ENCODE measurements at regions not wholly inside any gene's neighbourhood (a gene's known extent, or its start where the extent isn't known, plus 50 kb on each side); places are given as distances from the start of the nearest gene placed in this dataset.

DNA sequence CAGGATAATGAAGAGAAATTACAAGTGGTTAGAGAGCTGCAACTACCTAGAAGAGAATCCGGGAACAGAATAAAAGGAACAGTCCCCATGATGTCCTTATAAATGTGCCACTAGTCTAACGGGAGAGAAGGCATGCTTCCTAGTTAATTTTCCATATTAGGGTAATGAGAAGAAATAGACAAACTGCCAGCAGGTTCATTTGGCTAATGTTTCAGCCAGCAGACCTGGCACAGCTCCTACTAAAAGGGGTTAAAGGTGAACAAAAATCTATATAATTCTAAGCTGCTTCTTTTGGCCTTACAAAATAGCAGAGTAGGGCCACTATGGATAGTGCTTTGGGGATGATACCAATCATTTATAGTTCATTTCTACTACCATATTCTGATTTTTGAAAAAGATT, 845.3 kb upstream of the GCFC2 start:
- H3K27ac ChIP-seq (ENCODE audit: low read length): no peak overlapping the region
- no peak for DNase-seq
- no peaks in the 10 kb centered on the region for H3K27me3 ChIP-seq (ENCODE audit: low read length)
- ATAC-seq: no peak
- TF ChIP-seq CTCF (conservative IDR thresholded peaks at IDR 0.05; ENCODE audit: low read depth, low read length) (no peak), EZH2 (IDR thresholded peaks at IDR 0.05; ENCODE audit: low read length, unreplicated experiment) (no peak), EZH2phosphoT487 (IDR thresholded peaks at IDR 0.05; ENCODE audit: borderline replicate concordance, low read length) (no peak)
- ChIA-PET POLR2A (ENCODE audit: unreplicated experiment) (no interaction called here), CTCF (no interaction called here)
- no TSS peak for BruUV-seq (replicated peaks)
- no peak overlapping the region for H3K4me2 ChIP-seq (ENCODE audit: low read length)
- no peak overlapping the region for H3K4me3 ChIP-seq (ENCODE audit: low read length)
- intact Hi-C loops (cut with micrococcal nuclease): no loop called here
- no peaks in the 10 kb centered on the region for H4K20me1 ChIP-seq (ENCODE audit: low read length)
- H3K9me2 ChIP-seq (replicated peaks; ENCODE audit: low read length): no peaks in the 10 kb centered on the region
- H3K79me2 ChIP-seq (ENCODE audit: low read length): no peaks in the 10 kb centered on the region
- no peaks in the 10 kb centered on the region for H3K4me1 ChIP-seq (ENCODE audit: insufficient read depth, low read length)
- no peaks in the 10 kb centered on the region for H3F3A ChIP-seq (ENCODE audit: low read length, unreplicated experiment)
- H3K36me3 ChIP-seq (ENCODE audit: low read depth, low read length): no peaks in the 10 kb centered on the region
- H3K9ac ChIP-seq (ENCODE audit: low read length): no peak overlapping the region
- 0 out of 2 replicates have a peak, but pooled peaks cover 6% of the 10 kb centered on the region for H3K9me3 ChIP-seq (ENCODE audit: low read length)
- no peak overlapping the region for H2AFZ ChIP-seq (ENCODE audit: low read length)

DNA sequence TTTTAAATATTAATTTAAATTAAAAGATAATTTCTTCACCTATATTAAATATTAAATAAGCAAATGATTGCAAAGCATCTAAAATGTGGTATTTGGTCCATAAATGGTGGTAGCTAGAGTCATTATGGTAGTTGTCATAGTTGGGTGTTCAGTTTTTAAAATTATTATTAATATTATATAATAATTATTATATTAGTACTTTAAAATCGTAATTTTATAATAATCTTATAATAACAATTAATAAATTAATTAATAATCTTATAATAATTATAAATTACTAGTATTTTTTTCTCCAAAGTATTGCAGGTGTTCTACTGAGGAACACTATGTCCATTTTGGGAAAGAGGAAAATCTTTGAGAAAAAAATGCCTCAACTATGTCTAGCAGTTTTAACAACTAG, 835.5 kb upstream of the GCFC2 start:
- H3K27me3 ChIP-seq (ENCODE audit: low read length): no peaks in the 10 kb centered on the region

GRCh38 chr2:76544901-76545300, 834.2 kb upstream of the GCFC2 start:
- POLR2A ChIA-PET (ENCODE audit: unreplicated experiment): no interaction called here
- H3K4me2 ChIP-seq (ENCODE audit: low read length): no peak overlapping the region
- no peak overlapping the region for H3K9ac ChIP-seq (ENCODE audit: low read length)
- no peak overlapping the region for H3K27ac ChIP-seq (ENCODE audit: low read length)
- H3K9me2 ChIP-seq (replicated peaks; ENCODE audit: low read length): no peaks in the 10 kb centered on the region
- intact Hi-C loops (cut with micrococcal nuclease): no loop called here
- H3K79me2 ChIP-seq (ENCODE audit: low read length): no peaks in the 10 kb centered on the region
- BruUV-seq (replicated peaks): no TSS peak
- no peaks in the 10 kb centered on the region for H4K20me1 ChIP-seq (ENCODE audit: low read length)
- H3K36me3 ChIP-seq (ENCODE audit: low read depth, low read length): no peaks in the 10 kb centered on the region
- CTCF ChIA-PET: no interaction called here
- no peaks in the 10 kb centered on the region for H3K27me3 ChIP-seq (ENCODE audit: low read length)
- H3F3A ChIP-seq (ENCODE audit: low read length, unreplicated experiment): no peaks in the 10 kb centered on the region
- TF ChIP-seq EZH2 (IDR thresholded peaks at IDR 0.05; ENCODE audit: low read length, unreplicated experiment) (no peak), CTCF (conservative IDR thresholded peaks at IDR 0.05; ENCODE audit: low read depth, low read length) (no peak), EZH2phosphoT487 (IDR thresholded peaks at IDR 0.05; ENCODE audit: borderline replicate concordance, low read length) (no peak)
- DNase-seq (no peak), ATAC-seq (no peak)
- no peak overlapping the region for H3K4me3 ChIP-seq (ENCODE audit: low read length)
- no peaks in the 10 kb centered on the region for H3K4me1 ChIP-seq (ENCODE audit: insufficient read depth, low read length)
- H3K9me3 ChIP-seq (ENCODE audit: low read length): 0 out of 2 replicates have a peak, but pooled peaks cover 5% of the 10 kb centered on the region
- H2AFZ ChIP-seq (ENCODE audit: low read length): no peak overlapping the region

More for the DNA sequence above, 835.5 kb upstream of the GCFC2 start:
- no peak overlapping the region for H3K27ac ChIP-seq (ENCODE audit: low read length)
- H3K4me3 ChIP-seq (ENCODE audit: low read length): no peak overlapping the region
- H3K79me2 ChIP-seq (ENCODE audit: low read length): no peaks in the 10 kb centered on the region
- no peak for ATAC-seq
- H3K4me1 ChIP-seq (ENCODE audit: insufficient read depth, low read length): no peaks in the 10 kb centered on the region
- H3K36me3 ChIP-seq (ENCODE audit: low read depth, low read length): no peaks in the 10 kb centered on the region
- ChIA-PET POLR2A (ENCODE audit: unreplicated experiment) (no interaction called here), CTCF (no interaction called here)
- no peaks in the 10 kb centered on the region for H4K20me1 ChIP-seq (ENCODE audit: low read length)
- H3K9ac ChIP-seq (ENCODE audit: low read length): no peak overlapping the region
- 0 out of 2 replicates have a peak, but pooled peaks cover 5% of the 10 kb centered on the region for H3K9me3 ChIP-seq (ENCODE audit: low read length)
- no peaks in the 10 kb centered on the region for H3F3A ChIP-seq (ENCODE audit: low read length, unreplicated experiment)
- DNase-seq: no peak
- H3K9me2 ChIP-seq (replicated peaks; ENCODE audit: low read length): no peaks in the 10 kb centered on the region
- H3K4me2 ChIP-seq (ENCODE audit: low read length): no peak overlapping the region
- no peak for TF ChIP-seq EZH2 (IDR thresholded peaks at IDR 0.05; ENCODE audit: low read length, unreplicated experiment)
- no peak for TF ChIP-seq EZH2phosphoT487 (IDR thresholded peaks at IDR 0.05; ENCODE audit: borderline replicate concordance, low read length)
- TF ChIP-seq CTCF (conservative IDR thresholded peaks at IDR 0.05; ENCODE audit: low read depth, low read length): no peak
- no peak overlapping the region for H2AFZ ChIP-seq (ENCODE audit: low read length)
- no TSS peak for BruUV-seq (replicated peaks)
- intact Hi-C loops (cut with micrococcal nuclease): no loop called here
